ENCODE measurements at regions not wholly inside any gene's neighbourhood (a gene's known extent, or its start where the extent isn't known, plus 50 kb on each side); places are given as distances from the start of the nearest gene placed in this dataset.

DNA sequence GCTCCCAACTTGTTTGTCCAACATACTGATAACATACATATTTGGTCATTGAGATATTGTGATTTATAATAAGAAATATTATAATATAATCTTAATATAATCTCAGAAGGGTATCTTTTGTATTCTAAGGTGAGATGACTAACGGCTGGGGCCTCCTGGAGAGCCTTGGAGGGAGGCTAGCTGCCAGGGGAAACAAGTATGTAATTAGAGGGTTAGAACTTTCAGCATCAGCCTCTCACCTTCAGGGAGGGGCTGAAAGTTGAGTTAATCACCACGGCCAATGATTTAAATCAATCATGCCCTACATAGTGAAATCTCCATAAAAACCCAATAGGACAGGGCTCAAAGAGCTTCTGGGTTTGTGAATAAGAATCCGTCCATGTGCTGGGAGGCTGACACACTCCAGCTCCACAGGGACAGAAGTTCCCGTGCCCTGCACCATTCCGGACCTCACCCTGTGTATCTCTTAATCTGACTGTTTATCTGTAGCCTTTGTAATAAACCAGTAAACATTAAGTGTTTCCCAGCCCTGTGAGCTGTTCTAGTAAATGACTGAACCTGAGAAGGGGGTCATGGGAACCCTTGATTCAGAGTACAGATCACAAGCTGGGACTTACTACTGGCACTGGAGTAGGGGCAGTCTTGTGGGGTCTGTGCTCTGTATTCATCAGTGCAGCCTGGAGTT is 86.3 kb upstream of the STEAP1B start:
- DNase-seq, result no peak

- DNase-seq, result no peak
Observed at GRCh38 chr7:22584179-22584578, 84.2 kb upstream of the STEAP1B start.

- DNase-seq, result no peak
Observed at GRCh38 chr7:22582863-22583622, 83.1 kb upstream of the STEAP1B start.

- DNase-seq, result no peak
Observed at GRCh38 chr7:22581099-22581498, 81.1 kb upstream of the STEAP1B start.

DNA sequence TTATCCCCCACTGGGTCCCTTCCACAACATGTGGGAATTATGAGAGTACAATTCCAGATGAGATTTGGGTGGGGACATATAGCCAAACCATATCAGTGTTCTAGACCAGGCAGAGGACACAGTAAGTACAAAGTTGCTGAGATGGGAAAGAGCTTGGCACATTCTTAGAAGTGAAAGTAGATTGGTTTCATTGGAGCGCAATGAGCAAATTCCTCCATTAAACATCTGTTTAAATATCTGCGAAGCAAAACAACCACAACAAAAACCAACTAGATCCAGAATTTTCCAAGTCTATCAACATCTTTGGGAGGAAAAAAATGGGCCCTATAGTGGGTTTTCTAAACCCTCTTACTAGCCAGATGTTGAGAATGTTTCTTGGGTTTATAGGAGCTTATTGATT is 80.0 kb upstream of the STEAP1B start:
- no peak for DNase-seq

DNA sequence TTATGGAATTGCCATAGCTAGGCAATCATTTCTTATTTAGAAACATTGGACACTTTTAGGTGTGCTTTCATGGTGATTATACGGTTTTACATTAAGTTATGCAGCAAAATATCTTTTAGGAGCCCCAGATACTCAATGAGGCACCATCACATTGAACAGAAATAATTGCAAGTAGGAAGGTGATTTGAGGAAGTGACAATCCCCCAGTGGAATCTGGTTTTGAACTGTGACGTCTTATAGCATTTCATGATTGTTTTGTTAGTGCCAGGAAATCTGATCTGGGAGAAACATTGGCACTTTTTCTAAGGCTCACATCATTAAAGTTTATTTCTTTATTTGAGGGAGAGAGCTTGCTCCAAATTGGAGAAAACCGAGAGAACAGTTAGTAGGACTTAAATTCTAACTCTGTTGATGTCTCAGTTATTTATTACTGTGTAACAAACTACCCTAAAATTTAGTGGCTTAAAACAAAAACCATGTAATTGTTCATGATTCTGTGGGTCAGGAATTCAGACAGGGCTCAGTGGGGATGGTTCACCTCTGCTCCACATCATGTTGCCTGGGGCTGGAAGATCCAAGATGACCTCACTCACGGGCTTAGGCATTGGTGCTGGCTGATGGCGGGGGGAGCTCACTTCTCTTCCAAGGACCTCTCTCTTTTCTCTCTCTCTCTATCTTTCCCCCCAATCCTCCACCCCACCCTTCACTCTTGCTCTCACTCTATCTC is 78.2 kb upstream of the STEAP1B start:
- no peak for DNase-seq

GRCh38 chr7:22577470-22578001 is 77.5 kb upstream of the STEAP1B start:
- DNase-seq, result no peak

DNA sequence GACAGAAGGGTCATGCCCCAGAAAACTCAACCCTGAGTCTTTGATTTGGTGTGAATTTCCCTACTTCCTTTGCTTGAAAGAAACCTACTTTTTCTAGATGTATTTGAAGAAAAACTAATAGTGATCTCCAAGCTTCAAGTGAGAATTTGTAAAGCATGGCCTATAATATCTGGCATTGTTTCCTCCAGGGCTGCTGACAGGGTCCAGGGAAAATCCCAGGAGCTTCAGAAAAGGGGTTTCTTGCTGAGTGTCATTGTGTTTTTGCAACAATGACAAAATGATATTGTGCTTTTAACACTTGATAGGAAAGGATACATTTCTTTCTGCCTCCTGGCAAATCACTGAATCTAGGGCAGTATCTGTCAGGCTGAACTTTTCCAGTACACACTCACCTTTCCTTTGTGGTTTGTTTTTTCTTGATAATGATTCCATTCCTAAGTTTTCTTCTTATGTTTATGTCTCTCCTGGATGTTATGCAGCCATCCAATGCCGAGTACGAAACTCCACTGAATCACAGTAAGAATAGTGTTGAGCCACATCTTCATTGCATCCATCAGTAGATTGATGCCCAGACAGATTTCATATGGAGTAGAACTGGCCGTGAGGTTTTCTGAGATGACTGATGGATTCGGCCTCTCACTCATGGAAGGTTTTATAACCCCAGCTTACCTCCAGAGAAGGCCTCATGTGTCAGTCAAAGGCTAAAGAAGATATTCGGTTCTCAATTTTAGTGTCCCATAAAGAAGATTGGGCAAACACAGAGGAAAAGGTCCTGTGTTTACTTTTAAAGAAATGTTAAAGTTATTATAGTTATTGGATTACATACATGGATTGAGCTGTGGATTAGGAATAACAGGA is 76.9 kb upstream of the STEAP1B start:
- DNase-seq, result no peak

DNA sequence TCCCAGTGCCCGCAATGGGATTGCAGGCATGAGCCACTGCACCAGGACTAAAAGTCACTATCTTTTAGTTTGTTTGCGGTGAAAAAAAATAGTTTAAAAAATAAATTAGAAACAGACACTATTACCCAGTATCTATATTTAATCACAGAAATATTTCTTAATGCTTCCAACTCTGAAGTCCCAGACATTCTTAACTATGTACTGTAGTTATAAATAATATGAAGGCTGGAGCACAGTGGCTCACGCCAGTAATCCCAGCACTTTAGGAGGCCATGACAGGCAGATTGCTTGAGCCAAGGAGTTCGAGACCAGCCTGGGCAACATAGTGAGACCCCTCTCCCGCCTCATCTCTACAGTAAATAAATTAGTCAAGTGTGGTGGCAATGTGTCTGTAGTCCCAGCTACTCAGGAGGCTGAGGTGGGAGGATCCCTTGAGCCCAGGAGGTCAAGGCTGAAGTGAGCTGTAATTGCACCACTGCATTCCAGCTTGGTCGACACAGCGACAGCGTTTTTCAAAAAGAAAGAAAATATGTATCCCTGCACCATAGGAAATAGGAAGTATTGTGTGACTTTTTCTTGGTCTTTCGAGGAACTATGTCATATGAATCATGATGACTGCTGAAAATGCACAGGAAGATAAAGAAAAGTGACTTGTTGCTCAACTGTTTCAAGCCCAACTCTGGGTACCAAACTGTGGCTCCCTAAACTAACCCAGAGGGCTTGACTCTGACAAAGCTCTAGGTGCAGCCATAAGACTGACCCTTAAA is 74.9 kb upstream of the STEAP1B start:
- no peak for DNase-seq

DNA sequence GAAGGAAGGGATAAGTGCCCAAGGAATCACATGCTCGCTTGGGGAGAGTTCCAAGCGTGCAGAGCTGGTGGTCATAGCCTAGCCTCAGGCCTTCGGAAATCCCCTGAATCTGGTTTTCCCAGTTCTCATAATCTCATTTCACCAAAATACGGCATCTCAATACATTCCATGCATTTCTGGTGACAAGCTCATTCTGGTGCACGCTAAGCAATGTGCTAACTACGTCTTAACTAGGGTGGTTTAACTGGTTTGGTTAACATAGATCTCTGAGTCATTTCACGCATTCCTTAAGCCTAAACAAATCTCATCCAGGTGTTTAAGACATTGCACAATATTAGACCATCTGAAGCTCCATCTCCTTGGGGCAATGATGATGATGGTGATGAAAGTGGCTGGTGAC is 72.9 kb upstream of the STEAP1B start:
- no peak for DNase-seq

DNA sequence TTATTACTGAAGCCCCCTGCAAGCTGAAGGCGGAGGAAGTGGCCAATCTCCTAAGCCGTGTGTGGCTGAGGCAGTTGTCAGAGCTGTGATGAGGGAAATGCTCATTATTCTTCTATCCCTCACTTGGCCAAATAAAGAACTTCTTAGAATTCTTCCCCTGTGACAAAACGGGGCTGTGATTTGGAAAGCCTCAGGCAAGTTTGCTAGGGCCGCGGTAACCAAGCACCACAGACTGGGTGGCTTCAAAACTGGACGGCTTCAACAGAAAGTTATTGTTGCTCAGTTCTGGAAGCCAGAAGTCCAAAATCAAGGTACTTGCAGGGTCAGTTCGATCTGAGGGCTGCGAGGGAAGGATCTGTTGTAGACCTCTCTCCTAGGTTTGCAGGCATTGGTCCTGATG is 72.3 kb upstream of the STEAP1B start:
- no peak for DNase-seq

- no peak for DNase-seq
Observed at GRCh38 chr7:22571766-22572165, 71.8 kb upstream of the STEAP1B start.

DNA sequence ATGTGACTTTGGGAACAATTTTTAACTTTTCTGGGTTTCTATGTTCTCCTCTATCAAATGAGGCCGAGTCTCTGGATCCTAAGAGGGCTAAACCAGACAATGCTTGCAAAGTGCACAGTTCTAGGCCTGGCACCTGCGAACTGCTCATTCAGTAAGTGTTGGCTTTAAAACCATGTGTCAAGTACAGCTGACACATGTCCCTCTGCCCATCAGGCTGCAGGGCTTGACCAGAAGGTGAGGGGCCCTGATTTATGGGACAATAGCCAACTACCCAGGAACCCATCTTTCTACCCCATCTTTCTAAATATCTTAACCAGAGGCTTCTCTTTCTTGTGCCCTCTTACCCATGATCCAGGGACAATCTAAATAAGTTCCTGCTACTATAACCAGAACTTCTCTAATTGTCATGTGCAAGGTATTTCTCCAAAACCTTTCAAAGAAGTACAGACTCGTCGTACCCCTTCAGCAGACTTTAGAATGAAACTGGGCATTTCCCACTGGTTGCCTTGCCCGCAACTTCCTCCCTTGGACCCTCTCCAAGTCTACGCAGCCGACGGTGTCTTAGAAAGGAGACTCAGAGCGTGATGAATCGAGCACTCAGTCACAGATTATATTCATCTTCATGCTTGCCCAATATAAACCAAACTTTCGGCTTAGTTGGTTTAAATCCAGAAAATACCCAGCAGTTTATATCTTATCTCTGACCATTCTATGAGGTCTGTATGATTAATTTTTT is 69.8 kb upstream of the STEAP1B start:
- DNase-seq, result no peak

- no peak for DNase-seq
Observed at GRCh38 chr7:22566592-22566991, 66.6 kb upstream of the STEAP1B start.

DNA sequence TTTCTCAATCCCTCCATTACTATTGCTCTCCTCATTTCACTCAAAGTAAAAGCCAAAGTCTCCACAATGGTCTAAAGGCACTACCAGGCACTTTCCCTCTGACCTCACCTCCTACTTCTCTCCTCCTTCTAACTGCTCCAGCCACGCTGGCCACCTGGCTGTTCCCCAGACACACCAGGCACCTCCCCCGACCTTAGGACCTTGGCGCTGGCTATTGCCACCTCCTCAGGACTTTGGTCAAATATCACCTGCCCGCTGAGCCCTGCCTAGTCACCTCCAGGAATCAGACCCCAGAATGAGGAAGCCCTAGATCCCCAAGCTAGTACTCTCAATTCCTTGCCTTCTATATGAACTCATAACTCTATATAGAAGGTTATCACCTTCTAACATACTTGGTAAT is 66.2 kb upstream of the STEAP1B start:
- DNase-seq, result no peak

- no peak for DNase-seq
Observed at GRCh38 chr7:22565315-22565811, 65.4 kb upstream of the STEAP1B start.

DNA sequence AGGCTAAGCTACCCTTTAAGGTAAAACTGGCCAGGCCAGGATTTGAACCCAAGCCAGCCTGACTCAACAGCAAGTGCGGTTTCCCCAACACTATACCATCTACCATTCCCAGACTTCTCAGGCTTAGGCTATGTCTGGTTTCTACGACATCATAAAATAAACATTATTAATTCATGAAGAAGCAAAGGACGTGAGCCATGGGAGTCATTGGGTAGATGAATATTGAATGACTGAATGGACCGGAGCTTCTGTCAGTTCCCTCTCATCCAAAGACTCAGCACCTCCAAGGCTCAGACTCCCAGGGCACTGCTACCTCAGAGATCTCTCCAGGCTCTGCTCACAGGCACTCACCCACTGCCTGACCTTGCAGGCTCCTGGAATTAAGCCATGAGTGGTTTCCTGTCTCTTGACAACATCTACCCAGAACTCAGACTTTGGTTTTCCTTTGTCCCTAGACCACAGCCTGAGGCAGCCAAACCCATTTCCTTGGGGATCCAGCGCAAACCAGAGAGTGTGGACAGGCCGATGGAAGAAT is 64.6 kb upstream of the STEAP1B start:
- DNase-seq, result no peak

- no peak for DNase-seq
Observed at GRCh38 chr7:22563621-22564241, 63.7 kb upstream of the STEAP1B start.

GRCh38 chr7:22563032-22563501 is 63.1 kb upstream of the STEAP1B start:
- DNase-seq, result no peak

Measured in 8988T (cell line).